Ishikawa (cell line): ENCODE measurements at regions not wholly inside any gene's neighbourhood (a gene's known extent, or its start where the extent isn't known, plus 50 kb on each side); places are given as distances from the start of the nearest gene placed in this dataset.

Experiments
- CEBPB ChIP-seq: IDR thresholded peaks from 2 replicates; pipeline ENCODE4 v1.6.1; 2012
- CREB1 ChIP-seq: IDR thresholded peaks from 2 replicates; pipeline ENCODE4 v1.6.1; 2012; ENCODE audit warnings: low read depth
- EGR1 ChIP-seq: IDR thresholded peaks from 2 replicates; pipeline ENCODE4 v1.6.1; 2012
- EP300 ChIP-seq: IDR thresholded peaks from 2 replicates; pipeline ENCODE4 v1.6.1; 2012; ENCODE audit warnings: borderline replicate concordance
- FOXM1 ChIP-seq: IDR thresholded peaks from 2 replicates; pipeline ENCODE4 v1.6.1; 2012; ENCODE audit warnings: low read depth, borderline replicate concordance
- MAX ChIP-seq: IDR thresholded peaks from 2 replicates; pipeline ENCODE4 v1.6.1; 2012
- NFIC ChIP-seq: IDR thresholded peaks from 2 replicates; pipeline ENCODE4 v1.6.1; 2012
- RAD21 ChIP-seq: IDR thresholded peaks from 2 replicates; pipeline ENCODE4 v1.6.1; 2012; ENCODE audit warnings: low read depth
- REST ChIP-seq: IDR thresholded peaks from 2 replicates; pipeline ENCODE4 v1.6.1; 2012; ENCODE audit warnings: low read depth, mild to moderate bottlenecking
- TAF1 ChIP-seq: IDR thresholded peaks from 2 replicates; pipeline ENCODE4 v1.6.1; 2012; ENCODE audit warnings: low read depth, mild to moderate bottlenecking
- TCF12 ChIP-seq: IDR thresholded peaks from 2 replicates; pipeline ENCODE4 v1.6.1; 2012; ENCODE audit warnings: low read depth
- TEAD4 ChIP-seq: IDR thresholded peaks from 2 replicates; pipeline ENCODE4 v1.6.1; 2012
- USF1 ChIP-seq: IDR thresholded peaks from 2 replicates; pipeline ENCODE4 v1.6.1; 2012
- YY1 ChIP-seq: IDR thresholded peaks from 2 replicates; pipeline ENCODE4 v1.6.1; 2012; ENCODE audit warnings: low read depth
- ZBTB7A ChIP-seq: IDR thresholded peaks from 2 replicates; pipeline ENCODE4 v1.6.1; 2012; ENCODE audit warnings: low read depth

- TF ChIP-seq CEBPB, result no peak
- no peak for TF ChIP-seq RAD21
- TF ChIP-seq TEAD4, result no peak
- TF ChIP-seq EGR1, result no peak
- no peak for TF ChIP-seq CREB1
- no peak for TF ChIP-seq YY1
These were observed 508.8 kb downstream of the PSAT1 start for GRCh38 chr9:78805771-78806170.

GRCh38 chr9:78806492-78807160 is 509.7 kb downstream of the PSAT1 start:
- TF ChIP-seq TEAD4 (no peak), MAX (no peak), TCF12 (no peak), REST (no peak), USF1 (no peak), ZBTB7A (no peak), TAF1 (no peak), CREB1 (no peak), CEBPB (no peak), RAD21 (no peak), FOXM1 (no peak), YY1 (no peak), EGR1 (no peak), NFIC (no peak), EP300 (no peak)

- no peak for TF ChIP-seq CREB1
- no peak for TF ChIP-seq TCF12
- TF ChIP-seq TEAD4, result no peak
- no peak for TF ChIP-seq EP300
- no peak for TF ChIP-seq ZBTB7A
- TF ChIP-seq YY1, result no peak
- no peak for TF ChIP-seq RAD21
- no peak for TF ChIP-seq NFIC
- no peak for TF ChIP-seq TAF1
- TF ChIP-seq CEBPB, result no peak
- TF ChIP-seq MAX, result no peak
- TF ChIP-seq USF1, result no peak
- no peak for TF ChIP-seq FOXM1
- no peak for TF ChIP-seq EGR1
- TF ChIP-seq REST, result no peak
These were observed 510.4 kb downstream of the PSAT1 start for GRCh38 chr9:78807286-78807685.

GRCh38 chr9:78808048-78808447 is 511.1 kb downstream of the PSAT1 start:
- TF ChIP-seq CEBPB (no peak), EGR1 (no peak), CREB1 (no peak), NFIC (no peak), TAF1 (no peak), REST (no peak), USF1 (no peak), ZBTB7A (no peak), EP300 (no peak), TEAD4 (no peak), FOXM1 (no peak)
